ENCODE measurements at regions not wholly inside any gene's neighbourhood (a gene's known extent, or its start where the extent isn't known, plus 50 kb on each side); places are given as distances from the start of the nearest gene placed in this dataset.
"Not testable (repeated sequence)": the region's sequence is repeated elsewhere in the genome, so short reads cannot be mapped to it uniquely, and the experiment has no call there.

DNA sequence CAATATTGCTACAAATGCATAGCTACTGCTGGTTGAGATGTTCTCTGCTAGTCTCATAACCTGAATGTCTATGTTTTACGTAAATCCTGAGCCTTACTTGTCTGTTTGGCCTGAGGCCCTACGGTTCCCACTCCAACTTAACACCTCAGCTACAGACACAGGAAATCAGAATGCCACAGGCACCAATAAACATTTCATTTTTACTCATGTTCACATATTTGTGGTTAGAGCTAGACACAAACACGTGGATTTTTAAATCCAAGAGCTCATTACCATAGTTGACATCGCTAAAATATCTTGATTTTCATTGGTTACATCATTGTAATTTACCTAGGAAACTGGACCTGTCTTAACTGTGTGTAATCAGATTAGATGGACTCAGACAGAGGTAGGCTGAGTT lies 263.8 kb upstream of the CDH19 start:
- Mint-ChIP-seq H3K4me1 (ENCODE audit: unreplicated experiment) (no peaks in the 10 kb centered on the region), H3K36me3 (no peaks in the 10 kb centered on the region), H3K27me3 (no peaks in the 10 kb centered on the region), H3K27ac (no peak overlapping the region), H3K9me3 (no peaks in the 10 kb centered on the region), H3K4me3 (no peak overlapping the region)
- TF ChIP-seq, protein P1, sequence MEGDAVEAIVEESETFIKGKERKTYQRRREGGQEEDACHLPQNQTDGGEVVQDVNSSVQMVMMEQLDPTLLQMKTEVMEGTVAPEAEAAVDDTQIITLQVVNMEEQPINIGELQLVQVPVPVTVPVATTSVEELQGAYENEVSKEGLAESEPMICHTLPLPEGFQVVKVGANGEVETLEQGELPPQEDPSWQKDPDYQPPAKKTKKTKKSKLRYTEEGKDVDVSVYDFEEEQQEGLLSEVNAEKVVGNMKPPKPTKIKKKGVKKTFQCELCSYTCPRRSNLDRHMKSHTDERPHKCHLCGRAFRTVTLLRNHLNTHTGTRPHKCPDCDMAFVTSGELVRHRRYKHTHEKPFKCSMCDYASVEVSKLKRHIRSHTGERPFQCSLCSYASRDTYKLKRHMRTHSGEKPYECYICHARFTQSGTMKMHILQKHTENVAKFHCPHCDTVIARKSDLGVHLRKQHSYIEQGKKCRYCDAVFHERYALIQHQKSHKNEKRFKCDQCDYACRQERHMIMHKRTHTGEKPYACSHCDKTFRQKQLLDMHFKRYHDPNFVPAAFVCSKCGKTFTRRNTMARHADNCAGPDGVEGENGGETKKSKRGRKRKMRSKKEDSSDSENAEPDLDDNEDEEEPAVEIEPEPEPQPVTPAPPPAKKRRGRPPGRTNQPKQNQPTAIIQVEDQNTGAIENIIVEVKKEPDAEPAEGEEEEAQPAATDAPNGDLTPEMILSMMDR (conservative IDR thresholded peaks at IDR 0.05), result no peak
- no peak for DNase-seq (ENCODE audit: extremely low spot score, unreplicated experiment)

DNA sequence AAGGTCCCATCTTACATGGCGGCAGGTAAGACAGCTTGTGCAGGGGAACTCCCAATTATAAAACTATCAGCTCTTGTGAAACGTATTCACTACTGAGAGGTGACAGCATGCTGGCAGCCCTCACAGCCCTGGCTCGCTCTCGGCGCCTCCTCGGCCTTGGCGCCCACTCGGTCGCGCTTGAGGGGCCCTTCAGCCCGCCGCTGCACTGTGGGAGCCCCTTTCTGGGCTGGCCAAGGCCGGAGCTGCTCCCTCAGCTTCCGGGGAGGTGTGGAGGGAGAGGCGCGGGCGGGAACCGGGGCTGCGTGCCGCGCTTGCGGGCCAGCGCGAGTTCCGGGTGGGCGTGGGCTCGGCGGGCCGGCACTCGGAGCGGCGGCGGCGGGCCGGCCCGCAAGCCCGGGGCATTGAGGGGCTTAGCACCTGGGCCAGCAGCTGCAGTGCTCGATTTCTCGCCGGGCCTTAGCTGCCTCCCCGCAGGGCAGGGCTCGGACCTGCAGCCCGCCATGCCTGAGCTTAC lies 262.6 kb upstream of the CDH19 start:
- not testable (repeated sequence) for H3K4me1 Mint-ChIP-seq (ENCODE audit: unreplicated experiment); H3K27ac Mint-ChIP-seq; H3K9me3 Mint-ChIP-seq; H3K27me3 Mint-ChIP-seq; DNase-seq (ENCODE audit: extremely low spot score, unreplicated experiment); H3K4me3 Mint-ChIP-seq; H3K36me3 Mint-ChIP-seq

GRCh38 chr18:66838340-66838987 lies 234.6 kb upstream of the CDH19 start:
- no peaks in the 10 kb centered on the region for H3K36me3 Mint-ChIP-seq
- TF ChIP-seq, protein P1 (conservative IDR thresholded peaks at IDR 0.05), result no peak
- no peak overlapping the region for H3K4me3 Mint-ChIP-seq

DNA sequence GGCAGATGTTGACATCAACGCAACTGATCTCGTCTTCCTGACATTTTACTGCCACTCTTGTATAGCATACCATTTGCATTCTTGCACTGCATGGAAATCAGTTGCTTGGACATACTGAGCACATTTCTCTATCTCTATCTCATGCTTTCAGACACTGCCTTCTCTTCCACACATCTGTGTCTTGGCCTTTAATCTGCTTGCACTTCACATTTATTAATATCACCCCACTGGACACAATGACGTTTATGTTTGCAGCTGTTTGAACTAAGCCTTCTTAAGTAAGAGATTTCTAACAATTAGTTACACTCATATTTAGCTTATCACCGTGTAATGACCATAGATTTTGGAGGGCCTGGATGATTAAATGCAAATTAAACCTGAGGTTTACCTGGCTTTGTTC lies 229.8 kb upstream of the CDH19 start:
- no peak overlapping the region for H3K4me3 Mint-ChIP-seq
- no peaks in the 10 kb centered on the region for H3K36me3 Mint-ChIP-seq
- TF ChIP-seq, protein P1 (conservative IDR thresholded peaks at IDR 0.05), result no peak
- no peaks in the 10 kb centered on the region for H3K4me1 Mint-ChIP-seq (ENCODE audit: unreplicated experiment)
- H3K27me3 Mint-ChIP-seq, result no peaks in the 10 kb centered on the region
- no peak for DNase-seq (ENCODE audit: extremely low spot score, unreplicated experiment)
- no peaks in the 10 kb centered on the region for H3K9me3 Mint-ChIP-seq
- no peak overlapping the region for H3K27ac Mint-ChIP-seq

More at GRCh38 chr18:66838340-66838987, 234.6 kb upstream of the CDH19 start:
- no peak for DNase-seq (ENCODE audit: extremely low spot score, unreplicated experiment)
- no peaks in the 10 kb centered on the region for H3K9me3 Mint-ChIP-seq
- H3K27ac Mint-ChIP-seq, result no peak overlapping the region
- H3K4me1 Mint-ChIP-seq (ENCODE audit: unreplicated experiment), result no peaks in the 10 kb centered on the region
- no peaks in the 10 kb centered on the region for H3K27me3 Mint-ChIP-seq

- Mint-ChIP-seq H3K36me3 (no peaks in the 10 kb centered on the region), H3K9me3 (no peaks in the 10 kb centered on the region), H3K4me1 (ENCODE audit: unreplicated experiment) (no peaks in the 10 kb centered on the region), H3K27me3 (no peaks in the 10 kb centered on the region), H3K4me3 (no peak overlapping the region), H3K27ac (no peak overlapping the region)
- no peak for DNase-seq (ENCODE audit: extremely low spot score, unreplicated experiment)
- TF ChIP-seq, protein P1 (conservative IDR thresholded peaks at IDR 0.05), result no peak
Measured at GRCh38 chr18:66826211-66826610, 222.3 kb upstream of the CDH19 start.

- Mint-ChIP-seq H3K4me3 (no peak overlapping the region), H3K36me3 (no peaks in the 10 kb centered on the region), H3K27ac (no peak overlapping the region), H3K9me3 (no peaks in the 10 kb centered on the region), H3K4me1 (ENCODE audit: unreplicated experiment) (no peaks in the 10 kb centered on the region), H3K27me3 (no peaks in the 10 kb centered on the region)
- DNase-seq (ENCODE audit: extremely low spot score, unreplicated experiment), result no peak
- TF ChIP-seq, protein P1 (conservative IDR thresholded peaks at IDR 0.05), result no peak
Measured at GRCh38 chr18:66825347-66825746, 221.5 kb upstream of the CDH19 start.
